Dermis microvascular lymphatic vessel endothelial cell (primary cell): ENCODE measurements at regions not wholly inside any gene's neighbourhood (a gene's known extent, or its start where the extent isn't known, plus 50 kb on each side); places are given as distances from the start of the nearest gene placed in this dataset.

Experiments used
- DNase-seq, 2 donors: peaks; one replicate each; pipeline versions ENCODE4 v3.0.0 to v3.0.0-alpha.2; 2010; ENCODE audit warnings: low read depth in 2 of 2

- no peak for DNase-seq
Measured at GRCh38 chr13:81846771-81847170, 1505.8 kb upstream of the SPRY2 start.

- no peak for DNase-seq
Measured at GRCh38 chr13:81821259-81821658, 1480.3 kb upstream of the SPRY2 start.

GRCh38 chr13:81800433-81800832, 1459.5 kb upstream of the SPRY2 start:
- DNase-seq, result no peak

GRCh38 chr13:81795710-81796109, 1454.8 kb upstream of the SPRY2 start:
- no peak for DNase-seq

GRCh38 chr13:81791641-81792040, 1450.7 kb upstream of the SPRY2 start:
- no peak for DNase-seq

GRCh38 chr13:81781471-81781870, 1440.5 kb upstream of the SPRY2 start:
- no peak for DNase-seq

GRCh38 chr13:81779876-81780275, 1439.0 kb upstream of the SPRY2 start:
- no peak for DNase-seq

GRCh38 chr13:81778350-81778749, 1437.4 kb upstream of the SPRY2 start:
- DNase-seq, result no peak

GRCh38 chr13:81773263-81773662, 1432.3 kb upstream of the SPRY2 start:
- DNase-seq, result no peak

GRCh38 chr13:81771951-81772350, 1431.0 kb upstream of the SPRY2 start:
- no peak for DNase-seq

- no peak for DNase-seq
Measured at GRCh38 chr13:81770868-81771505, 1430.1 kb upstream of the SPRY2 start.

- DNase-seq, result no peak
Measured at GRCh38 chr13:81762449-81762848, 1421.5 kb upstream of the SPRY2 start.

- no peak for DNase-seq
Measured at GRCh38 chr13:81760316-81760715, 1419.4 kb upstream of the SPRY2 start.

GRCh38 chr13:81757348-81757970, 1416.5 kb upstream of the SPRY2 start:
- no peak for DNase-seq

- DNase-seq, result no peak
Measured at GRCh38 chr13:81745391-81745790, 1404.5 kb upstream of the SPRY2 start.

- DNase-seq, result no peak
Measured at GRCh38 chr13:81738364-81738763, 1397.4 kb upstream of the SPRY2 start.

GRCh38 chr13:81726037-81726726, 1385.3 kb upstream of the SPRY2 start:
- DNase-seq, result no peak

GRCh38 chr13:81722456-81722855, 1381.5 kb upstream of the SPRY2 start:
- DNase-seq, result no peak

- DNase-seq, result no peak
Measured at GRCh38 chr13:81721400-81721799, 1380.5 kb upstream of the SPRY2 start.

- DNase-seq, result no peak
Measured at GRCh38 chr13:81714513-81714912, 1373.6 kb upstream of the SPRY2 start.

- DNase-seq, result no peak
Measured at GRCh38 chr13:81713201-81713600, 1372.3 kb upstream of the SPRY2 start.

GRCh38 chr13:81697826-81698225, 1356.9 kb upstream of the SPRY2 start:
- DNase-seq, result no peak

- DNase-seq, result peak in 1 of 2 donors; percentile 1
Measured at GRCh38 chr13:81686877-81687276, 1346.0 kb upstream of the SPRY2 start.
